MM.1S (cell line): ENCODE measurements at regions not wholly inside any gene's neighbourhood (a gene's known extent, or its start where the extent isn't known, plus 50 kb on each side); places are given as distances from the start of the nearest gene placed in this dataset.

Experiments used
- CTCF ChIP-seq: fragments of 300-600 bp; sonication (generic); IDR thresholded peaks from 2 replicates; pipeline ENCODE4 v1.5.1; 2016; ENCODE audit warnings: antibody characterized with exemption, low read length, mixed read lengths
- EZH2 ChIP-seq: fragments of 300-600 bp; sonication (generic); optimal IDR thresholded peaks from 2 replicates; pipeline ENCODE3; 2017; ENCODE audit warnings: low read depth, mild to moderate bottlenecking, antibody characterized with exemption, low read length, mixed read lengths

DNA sequence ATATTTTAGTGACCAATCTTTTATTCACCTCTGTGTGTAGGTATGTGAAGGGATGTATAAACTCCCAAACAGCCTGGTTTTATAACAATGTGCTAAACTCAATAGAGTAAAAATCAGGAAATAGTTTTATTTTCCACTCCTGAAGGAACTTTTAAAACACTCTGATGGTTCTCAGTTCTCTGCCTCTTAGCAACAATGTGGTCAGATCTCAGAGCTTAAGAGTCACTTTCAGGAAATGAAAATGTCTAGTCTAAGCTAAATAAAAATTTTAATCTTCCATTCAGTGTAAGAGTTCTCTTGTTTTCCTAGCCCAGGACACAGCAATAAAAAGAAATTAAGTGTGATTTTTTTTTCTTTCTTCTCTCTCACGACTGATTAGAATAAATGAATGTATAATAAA, 718.0 kb downstream of the C12orf50 start:
- TF ChIP-seq CTCF (no peak), EZH2 (no peak)
